ENCODE measurements at regions not wholly inside any gene's neighbourhood (a gene's known extent, or its start where the extent isn't known, plus 50 kb on each side); places are given as distances from the start of the nearest gene placed in this dataset.
"Not testable (repeated sequence)": the region's sequence is repeated elsewhere in the genome, so short reads cannot be mapped to it uniquely, and the experiment has no call there.

GRCh38 chr15:72865486-72865885 lies 81.9 kb upstream of the ADPGK start:
- no peak for DNase-seq (ENCODE audit: low spot score)

DNA sequence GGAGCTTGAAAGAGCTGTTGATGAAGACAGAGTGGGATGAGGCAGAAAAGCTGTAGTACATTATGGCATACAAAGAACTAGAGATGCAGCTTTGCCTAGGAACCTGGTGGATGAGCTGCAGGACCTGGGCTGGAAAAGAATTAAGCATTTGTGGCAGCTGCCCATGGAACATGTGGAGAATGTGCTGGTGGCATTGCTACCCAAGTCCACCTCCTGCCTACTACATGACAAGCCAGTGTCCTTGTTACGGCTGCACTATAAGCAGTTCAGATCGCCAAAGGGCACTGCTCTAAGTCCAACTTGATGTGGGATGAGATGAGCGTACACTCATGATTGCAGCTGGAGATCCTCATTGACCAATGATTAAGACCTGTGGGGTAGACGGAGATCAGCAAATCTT lies 81.1 kb upstream of the ADPGK start:
- no peak for DNase-seq (ENCODE audit: low spot score)

- DNase-seq (ENCODE audit: low spot score): no peak
Measured at GRCh38 chr15:72861354-72861910, 77.9 kb upstream of the ADPGK start.

DNA sequence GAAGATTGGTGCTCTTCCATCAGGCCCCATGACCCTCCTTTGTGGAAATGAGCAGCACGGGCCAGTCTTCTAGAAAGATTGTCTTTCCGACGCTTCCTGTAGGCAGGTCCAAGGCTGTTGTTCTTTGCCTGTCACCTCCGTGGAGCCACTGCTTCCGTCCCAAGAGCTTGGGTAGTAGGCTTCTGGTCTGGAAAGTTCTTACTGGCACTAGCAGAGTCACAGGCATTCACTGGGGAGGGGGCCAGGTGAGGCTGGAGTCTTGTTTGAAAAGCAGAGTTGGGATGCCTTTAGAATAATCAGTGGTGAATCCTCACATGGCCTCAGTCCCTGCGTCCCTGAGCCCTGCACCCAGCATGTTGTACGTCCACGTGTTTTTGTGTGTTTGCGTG lies 76.2 kb upstream of the ADPGK start:
- no peak for DNase-seq (ENCODE audit: low spot score)

DNA sequence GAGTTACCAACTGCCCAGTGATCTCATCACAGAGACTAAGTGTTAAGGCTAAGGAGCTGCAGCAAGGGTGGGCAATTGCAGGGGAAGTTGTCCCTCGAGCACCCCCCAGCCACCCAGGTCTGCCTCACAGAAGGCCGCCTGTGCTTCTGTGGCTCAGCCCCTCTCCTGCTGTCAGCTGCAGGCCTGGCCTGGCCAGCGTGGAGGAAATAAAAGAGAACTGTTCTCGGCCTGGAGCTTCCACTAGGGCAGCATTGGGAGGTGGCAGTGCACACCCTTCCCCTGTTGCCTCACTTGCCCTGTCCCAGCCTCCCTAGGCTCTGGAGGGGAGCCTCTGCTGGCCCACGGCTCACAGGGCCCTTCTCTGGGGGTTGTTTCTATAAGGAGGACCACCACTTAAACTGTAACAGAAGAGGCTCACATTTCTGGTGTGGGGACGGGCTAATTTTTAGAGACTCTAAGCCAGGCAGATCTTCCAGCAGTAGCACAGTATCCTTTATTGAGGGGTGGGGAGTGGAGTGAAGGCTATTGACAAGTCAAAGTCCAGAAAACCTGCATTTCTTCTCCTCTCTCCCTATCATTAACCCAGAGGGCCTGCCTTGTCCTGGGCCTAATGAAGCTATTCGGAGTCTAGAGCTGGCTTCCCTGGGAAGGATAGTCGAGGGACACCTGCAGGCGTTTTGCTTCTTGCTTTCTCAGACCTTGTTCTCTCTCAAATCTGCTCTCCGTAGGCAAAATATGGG lies 75.6 kb upstream of the ADPGK start:
- DNase-seq (ENCODE audit: low spot score): no peak

GRCh38 chr15:72858205-72858604 lies 74.6 kb upstream of the ADPGK start:
- no peak for DNase-seq (ENCODE audit: low spot score)

DNA sequence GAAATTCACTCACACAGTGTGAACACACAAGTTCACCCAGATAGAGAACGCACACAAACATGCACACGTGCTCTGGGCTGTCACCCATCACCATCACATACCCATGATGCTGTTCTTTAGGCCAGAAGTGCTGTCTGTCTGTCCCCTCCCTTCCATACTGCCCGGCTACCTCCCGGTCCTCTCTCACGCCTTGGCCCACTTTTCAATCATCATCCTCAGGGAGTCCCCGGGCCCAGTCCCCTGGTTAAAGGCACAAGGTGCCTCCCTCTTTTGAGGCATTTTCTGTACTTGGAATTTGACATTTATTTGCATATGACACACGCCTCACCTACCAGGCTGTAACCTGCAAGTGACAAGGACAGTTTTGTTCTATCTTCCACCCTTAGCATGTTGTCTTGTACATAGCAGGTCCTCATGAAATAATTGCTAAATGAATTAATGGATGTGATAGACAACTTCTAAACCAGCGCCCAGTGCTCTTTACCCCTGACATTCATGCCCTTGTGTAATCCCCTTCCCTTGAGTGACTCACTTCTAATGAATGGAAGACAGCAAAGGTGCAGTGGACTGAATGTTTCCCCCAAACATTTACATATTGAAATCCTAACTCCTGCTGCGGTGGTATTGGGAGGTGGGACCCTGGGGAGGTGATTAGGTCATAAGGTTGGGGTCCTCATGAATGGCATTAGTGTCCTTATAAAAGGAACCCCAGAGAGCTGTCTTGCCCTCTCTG lies 73.9 kb upstream of the ADPGK start:
- DNase-seq (ENCODE audit: low spot score): no peak

DNA sequence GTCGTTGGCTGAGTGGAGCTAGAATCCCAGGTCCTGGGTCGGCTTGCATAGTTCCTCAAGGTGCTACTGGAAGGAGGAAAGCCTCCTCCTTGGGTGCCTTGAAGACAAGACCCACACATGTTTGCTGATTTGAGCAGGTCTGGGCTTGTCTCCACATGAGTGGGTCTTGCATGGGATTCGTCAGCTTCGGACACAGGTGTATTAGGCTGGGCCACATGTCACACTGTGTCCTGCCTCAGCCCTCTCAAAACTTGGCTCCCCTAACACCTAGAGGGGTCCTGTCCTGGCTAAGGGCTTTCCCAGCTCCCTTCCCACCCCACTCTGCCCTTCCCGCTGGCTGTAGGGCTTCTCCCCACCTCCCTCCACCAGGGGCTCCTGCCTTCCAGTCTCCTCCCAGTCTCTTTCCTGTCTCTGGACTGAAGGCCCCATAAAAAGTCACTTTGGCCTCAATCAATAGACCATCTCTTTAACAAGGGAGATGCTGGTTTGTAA lies 73.0 kb upstream of the ADPGK start:
- DNase-seq (ENCODE audit: low spot score): no peak

DNA sequence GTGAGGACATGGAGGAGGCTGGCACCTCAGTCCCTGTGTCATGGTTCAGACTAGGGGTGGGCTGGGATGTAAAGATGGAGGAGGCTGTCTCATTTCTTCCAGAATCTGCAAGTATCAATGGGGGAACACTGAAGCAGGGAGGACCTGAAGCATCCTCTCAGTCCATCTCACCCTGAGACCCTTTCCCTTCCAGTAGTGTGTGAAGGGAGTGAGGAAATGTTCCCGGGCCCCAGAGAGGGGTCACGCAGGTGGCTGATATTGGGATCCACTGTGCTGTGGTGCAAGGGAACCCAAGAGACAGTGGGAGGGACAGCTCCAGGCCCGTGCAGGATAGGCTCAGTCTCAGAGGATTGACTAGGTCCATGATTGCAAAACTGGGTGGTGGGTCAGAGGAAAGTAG lies 72.2 kb upstream of the ADPGK start:
- no peak for DNase-seq (ENCODE audit: low spot score)

DNA sequence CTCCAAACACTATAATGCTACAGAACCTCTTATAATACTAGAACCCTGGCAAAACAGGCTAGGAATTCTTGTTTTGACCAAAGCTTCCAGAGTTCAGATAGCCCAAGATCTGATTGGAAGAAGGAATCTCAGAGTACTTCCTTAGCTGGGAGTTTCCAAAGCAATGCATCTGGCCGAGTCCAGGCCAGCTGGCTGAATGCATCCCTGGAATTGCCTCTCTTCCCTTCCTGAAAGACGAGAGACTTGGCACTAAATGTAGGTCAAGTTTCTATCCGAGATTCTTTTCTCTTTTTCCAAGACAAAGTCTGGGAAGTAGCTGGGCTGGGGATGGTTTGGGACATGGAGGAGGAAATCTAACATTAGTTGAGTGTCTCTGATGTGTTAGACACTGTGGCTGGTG lies 68.7 kb upstream of the ADPGK start:
- DNase-seq (ENCODE audit: low spot score): no peak

DNA sequence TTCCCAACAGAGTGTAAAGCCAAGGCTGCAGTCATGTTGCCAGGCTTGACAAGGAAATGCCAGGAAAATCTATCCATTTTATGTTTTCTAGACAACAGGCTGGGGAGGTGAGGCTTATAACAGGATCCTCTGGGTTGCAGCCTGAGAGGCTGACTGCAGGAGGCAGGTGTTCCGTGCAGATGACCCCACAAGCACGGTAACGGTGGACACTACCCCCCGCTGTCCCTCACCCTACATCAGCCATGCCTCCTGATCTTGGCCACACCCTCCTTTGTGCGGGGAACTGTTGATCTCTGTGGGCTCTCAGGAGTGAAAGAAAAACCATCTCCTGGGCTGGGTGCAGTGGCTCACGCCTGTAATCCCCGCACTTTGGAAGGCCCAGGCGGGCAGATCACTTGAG lies 68.0 kb upstream of the ADPGK start:
- DNase-seq (ENCODE audit: low spot score): no peak

DNA sequence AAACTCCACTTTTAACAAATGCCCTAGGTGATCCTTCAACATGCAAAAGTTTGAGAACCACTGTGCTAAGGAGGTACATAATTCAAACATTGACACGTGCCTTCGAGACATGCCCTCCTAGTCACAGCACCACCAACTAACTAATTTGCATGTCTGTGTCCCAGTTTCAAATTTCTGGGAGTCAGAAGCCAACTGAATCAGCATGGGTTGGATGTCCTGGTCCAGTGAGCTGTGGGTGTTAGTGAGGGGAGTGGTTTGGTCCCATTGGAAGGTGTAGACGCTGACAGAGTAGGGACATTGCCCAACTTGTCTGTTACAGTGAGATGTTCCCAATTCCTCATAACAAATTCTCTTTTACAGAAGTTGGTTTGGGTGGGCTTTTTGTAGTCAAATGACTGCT lies 67.3 kb upstream of the ADPGK start:
- DNase-seq (ENCODE audit: low spot score): no peak

GRCh38 chr15:72847806-72848205 lies 64.2 kb upstream of the ADPGK start:
- DNase-seq (ENCODE audit: low spot score): no peak

DNA sequence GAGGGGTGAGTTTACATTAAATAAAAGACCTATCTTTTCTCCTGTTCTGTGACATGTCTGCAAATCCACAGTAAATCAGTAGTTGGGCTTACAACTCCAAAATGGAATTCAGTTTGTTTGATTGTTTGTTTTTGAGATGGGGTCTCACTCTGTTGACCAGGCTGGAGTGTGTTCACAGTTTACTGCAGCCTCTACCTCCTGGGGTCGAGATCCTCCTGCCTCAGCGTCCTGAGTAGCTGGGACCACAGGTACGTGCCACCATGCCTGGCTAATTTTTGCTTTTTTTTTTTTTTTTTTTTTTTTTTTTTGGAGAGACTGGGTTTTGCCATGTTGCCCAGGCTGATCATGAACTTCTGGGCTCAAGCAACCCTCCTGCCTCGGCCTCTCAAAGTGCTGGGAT lies 63.5 kb upstream of the ADPGK start:
- no peak for DNase-seq (ENCODE audit: low spot score)

GRCh38 chr15:72845981-72846383 lies 62.4 kb upstream of the ADPGK start:
- DNase-seq (ENCODE audit: low spot score): no peak

DNA sequence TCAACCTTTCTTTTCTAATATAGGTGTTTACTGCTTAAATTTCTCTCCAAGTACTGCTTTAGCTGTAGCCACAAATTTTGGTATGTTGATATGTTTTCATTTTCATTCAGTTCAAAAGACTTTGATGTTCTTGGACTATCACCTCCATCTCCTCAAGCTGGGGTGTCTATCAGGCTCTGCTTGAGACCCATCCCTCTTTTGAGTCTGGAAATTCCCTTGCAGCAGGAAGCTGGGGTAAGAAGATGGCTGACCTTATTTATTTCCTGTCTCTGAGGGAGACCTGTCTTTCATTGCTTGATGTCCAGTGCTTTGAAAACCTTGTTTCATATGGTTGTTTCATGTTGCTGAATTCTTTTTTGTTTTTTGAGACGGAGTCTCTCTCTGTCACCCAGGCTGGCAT lies 60.5 kb upstream of the ADPGK start:
- no peak for DNase-seq (ENCODE audit: low spot score)

DNA sequence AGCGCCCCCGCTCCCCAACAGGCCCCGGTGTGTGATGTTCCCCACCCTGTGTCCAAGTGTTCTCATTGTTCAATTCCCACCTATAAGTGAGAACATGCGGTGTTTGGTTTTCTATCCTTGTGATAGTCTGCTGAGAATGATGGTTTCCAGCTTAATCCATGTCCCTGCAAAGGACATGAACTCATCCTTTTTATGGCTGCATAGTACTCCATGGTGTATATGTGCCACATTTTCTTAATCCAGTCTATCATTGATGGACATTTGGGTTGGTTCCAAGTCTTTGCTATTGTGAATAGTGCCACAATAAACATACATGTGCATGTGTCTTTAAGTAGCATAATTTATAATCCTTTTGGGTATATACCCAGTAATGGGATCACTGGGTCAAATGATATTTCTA lies 59.8 kb upstream of the ADPGK start:
- not testable (repeated sequence) for DNase-seq (ENCODE audit: low spot score)

DNA sequence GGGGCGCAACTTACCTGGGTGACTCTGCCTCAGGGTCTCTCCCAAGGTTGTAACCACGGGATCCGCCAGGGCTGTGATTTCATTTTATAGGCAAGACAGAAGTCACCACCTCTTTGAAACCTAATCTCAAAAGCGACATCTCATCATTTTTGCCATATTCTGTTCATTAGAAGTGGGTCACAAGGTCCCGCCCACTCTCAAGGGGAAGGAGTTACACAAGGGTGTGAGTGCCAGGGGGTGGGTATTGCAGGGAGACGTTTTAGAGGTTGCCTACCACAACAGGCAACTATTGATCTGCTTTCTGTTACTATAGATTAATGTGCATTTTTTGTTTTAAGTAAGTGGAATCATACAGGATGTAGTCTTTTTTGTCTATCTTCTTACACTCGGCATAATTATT lies 56.6 kb upstream of the ADPGK start:
- no peak for DNase-seq (ENCODE audit: low spot score)

DNA sequence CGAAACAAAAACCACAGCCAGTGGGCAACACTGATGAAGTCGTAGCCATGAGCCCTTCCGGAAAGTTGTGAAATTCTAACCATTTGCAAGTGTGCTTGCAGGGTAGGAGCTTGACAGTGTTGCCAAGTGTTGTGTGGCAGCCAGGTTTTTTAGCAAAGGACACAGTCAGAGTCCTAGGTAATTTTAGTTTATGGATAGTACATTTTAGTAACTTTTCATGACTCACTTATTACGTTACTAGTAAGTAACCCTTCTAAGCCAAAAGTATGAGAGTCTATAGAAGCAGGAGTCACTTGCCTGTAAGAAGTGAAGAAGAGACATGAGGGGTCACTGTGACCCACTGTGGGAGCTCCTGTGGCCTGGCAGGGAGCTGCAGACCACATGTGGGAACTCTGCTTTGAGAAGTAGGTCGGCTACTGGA lies 54.8 kb upstream of the ADPGK start:
- no peak for DNase-seq (ENCODE audit: low spot score)

GRCh38 chr15:72836676-72837330 lies 53.2 kb upstream of the ADPGK start:
- no peak for DNase-seq (ENCODE audit: low spot score)

GRCh38 chr15:72835294-72835890 lies 51.8 kb upstream of the ADPGK start:
- DNase-seq (ENCODE audit: low spot score): peak; percentile 4

DNA sequence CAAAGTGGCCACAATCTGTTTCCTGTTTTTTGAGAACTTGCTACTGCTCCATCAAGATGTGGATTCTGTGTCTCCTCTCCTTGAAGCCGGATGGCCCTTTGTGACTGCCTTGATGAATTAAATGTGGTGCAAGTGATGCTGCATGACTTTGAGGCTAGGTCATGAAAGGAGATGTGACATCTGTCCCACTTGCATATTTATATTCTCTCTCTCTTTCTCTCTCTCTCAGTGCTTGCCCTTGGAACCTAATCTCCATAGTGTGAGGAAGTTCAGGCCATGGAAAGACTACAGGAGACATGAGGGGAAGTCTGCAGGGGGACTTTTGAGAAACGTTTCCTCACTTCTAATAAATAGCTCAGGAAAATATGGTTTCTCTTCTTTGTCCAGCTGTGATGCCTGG lies 50.0 kb upstream of the ADPGK start:
- no peak for DNase-seq (ENCODE audit: low spot score)
